ENCODE measurements at regions not wholly inside any gene's neighbourhood (a gene's known extent, or its start where the extent isn't known, plus 50 kb on each side); places are given as distances from the start of the nearest gene placed in this dataset.
"Not testable (repeated sequence)": the region's sequence is repeated elsewhere in the genome, so short reads cannot be mapped to it uniquely, and the experiment has no call there.

DNA sequence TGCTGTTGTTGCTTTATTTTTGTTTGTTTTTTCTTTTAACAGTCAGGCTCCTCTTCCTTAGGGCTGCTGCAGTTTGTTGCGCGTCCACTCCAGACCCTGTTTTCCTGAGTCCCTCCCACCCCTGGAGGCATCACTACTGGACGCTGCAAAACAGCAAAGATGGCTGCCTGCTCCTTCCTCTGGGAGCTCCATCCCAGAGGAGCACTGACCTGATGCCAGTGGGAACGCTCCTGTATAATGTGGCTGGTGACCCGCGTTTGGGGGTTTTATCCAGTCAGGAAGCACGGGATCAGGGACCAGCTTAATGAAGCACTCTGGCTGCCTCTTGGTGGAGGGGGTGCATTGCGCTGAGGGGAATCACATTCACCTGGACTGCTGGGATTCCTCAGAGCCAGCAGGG lies 1005.6 kb downstream of the CDH8 start:
- no peak for DNase-seq (ENCODE audit: low spot score)
- H3K27ac Mint-ChIP-seq: no peak overlapping the region
- no peaks in the 10 kb centered on the region for H3K4me1 Mint-ChIP-seq (ENCODE audit: low read depth)
- no peaks in the 10 kb centered on the region for H3K27me3 Mint-ChIP-seq (ENCODE audit: low read depth)
- no peaks in the 10 kb centered on the region for H3K36me3 Mint-ChIP-seq (ENCODE audit: low read depth)
- H3K4me3 Mint-ChIP-seq: no peak overlapping the region
- peaks cover 36% of the 10 kb centered on the region for H3K9me3 Mint-ChIP-seq

DNA sequence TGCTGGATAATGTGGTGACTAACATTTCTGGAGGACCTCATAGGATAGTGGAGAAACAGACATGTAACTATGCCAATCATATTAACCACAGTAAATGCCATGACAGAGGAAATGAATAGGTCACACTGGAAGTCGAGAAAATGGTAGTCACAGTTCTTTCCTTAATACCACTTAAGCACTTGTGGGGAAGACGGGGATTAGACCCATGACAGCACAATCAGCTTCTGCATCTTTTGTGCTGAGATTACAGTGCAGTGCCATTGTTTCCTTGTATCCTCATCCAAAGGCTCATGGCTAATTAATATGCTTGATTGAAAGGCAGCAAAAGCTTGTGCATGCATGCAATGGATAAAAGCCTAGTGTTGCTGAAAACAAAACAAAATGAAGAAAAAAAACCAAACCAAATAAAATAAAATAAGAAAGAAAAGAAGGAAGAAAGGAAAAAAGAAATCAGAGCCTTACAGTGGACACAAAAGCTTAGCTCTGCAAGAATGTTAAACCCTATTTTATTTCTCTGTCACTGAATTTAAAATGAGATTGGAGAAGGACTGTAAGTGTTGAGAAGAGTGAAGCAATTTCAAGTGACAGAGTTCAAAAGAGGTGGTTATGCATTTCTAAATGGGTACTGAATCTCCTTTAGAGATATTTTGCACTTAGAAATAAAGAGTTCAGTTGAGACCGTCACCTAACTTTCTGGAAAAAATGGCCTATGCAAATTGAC lies 1011.9 kb downstream of the CDH8 start:
- Mint-ChIP-seq H3K4me1 (ENCODE audit: low read depth) (no peaks in the 10 kb centered on the region), H3K36me3 (ENCODE audit: low read depth) (no peaks in the 10 kb centered on the region), H3K9me3 (peaks cover 46% of the 10 kb centered on the region), H3K27me3 (ENCODE audit: low read depth) (no peaks in the 10 kb centered on the region), H3K27ac (no peak overlapping the region), H3K4me3 (no peak overlapping the region)
- no peak for DNase-seq (ENCODE audit: low spot score)

DNA sequence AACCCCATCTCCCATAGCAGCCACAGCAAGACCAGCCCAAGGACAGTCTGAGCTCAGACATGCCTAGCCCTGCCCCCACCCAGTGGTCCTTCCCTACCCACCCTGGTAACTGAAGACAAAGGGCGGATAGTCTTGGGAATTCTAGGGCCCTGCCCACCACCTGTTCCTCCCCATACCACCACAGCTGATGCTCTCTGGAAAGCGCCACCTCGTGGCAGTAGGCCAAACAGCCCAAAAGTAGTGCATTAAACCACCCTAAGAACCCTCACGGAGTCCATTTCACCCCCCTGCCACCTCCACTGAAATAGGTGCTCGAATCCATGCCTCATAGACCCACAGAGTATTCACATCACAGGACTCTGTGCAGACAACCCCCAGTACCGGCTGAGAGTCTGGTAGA lies 1021.4 kb downstream of the CDH8 start:
- H3K4me3 Mint-ChIP-seq: no peak overlapping the region
- H3K9me3 Mint-ChIP-seq: peaks cover 48% of the 10 kb centered on the region
- no peak overlapping the region for H3K27ac Mint-ChIP-seq
- no peaks in the 10 kb centered on the region for H3K27me3 Mint-ChIP-seq (ENCODE audit: low read depth)
- H3K4me1 Mint-ChIP-seq (ENCODE audit: low read depth): no peaks in the 10 kb centered on the region
- H3K36me3 Mint-ChIP-seq (ENCODE audit: low read depth): peaks cover 1% of the 10 kb centered on the region
- DNase-seq (ENCODE audit: low spot score): no peak

DNA sequence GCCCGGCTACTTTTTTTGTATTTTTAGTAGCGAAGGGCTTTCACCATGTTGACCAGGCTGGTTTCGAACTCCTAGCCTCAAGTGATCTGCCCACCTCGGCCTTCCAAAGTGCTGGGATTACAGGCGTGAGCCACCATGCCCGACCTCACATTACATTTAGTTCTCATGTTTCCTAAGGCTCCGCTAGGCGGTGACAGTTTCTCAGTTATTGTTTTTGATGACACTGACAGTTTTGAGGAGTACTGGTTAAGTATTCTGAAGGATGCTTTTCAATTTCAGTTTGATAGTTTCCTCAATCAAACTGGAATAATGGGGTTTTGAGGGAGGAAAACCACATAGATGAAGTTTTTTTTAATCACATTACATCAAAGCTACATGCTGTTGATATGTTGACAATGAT lies 1028.5 kb downstream of the CDH8 start:
- Mint-ChIP-seq H3K9me3 (peaks cover 37% of the 10 kb centered on the region), H3K27ac (no peak overlapping the region), H3K4me3 (no peak overlapping the region), H3K4me1 (ENCODE audit: low read depth) (no peaks in the 10 kb centered on the region), H3K27me3 (ENCODE audit: low read depth) (no peaks in the 10 kb centered on the region), H3K36me3 (ENCODE audit: low read depth) (no peaks in the 10 kb centered on the region)
- no peak for DNase-seq (ENCODE audit: low spot score)

DNA sequence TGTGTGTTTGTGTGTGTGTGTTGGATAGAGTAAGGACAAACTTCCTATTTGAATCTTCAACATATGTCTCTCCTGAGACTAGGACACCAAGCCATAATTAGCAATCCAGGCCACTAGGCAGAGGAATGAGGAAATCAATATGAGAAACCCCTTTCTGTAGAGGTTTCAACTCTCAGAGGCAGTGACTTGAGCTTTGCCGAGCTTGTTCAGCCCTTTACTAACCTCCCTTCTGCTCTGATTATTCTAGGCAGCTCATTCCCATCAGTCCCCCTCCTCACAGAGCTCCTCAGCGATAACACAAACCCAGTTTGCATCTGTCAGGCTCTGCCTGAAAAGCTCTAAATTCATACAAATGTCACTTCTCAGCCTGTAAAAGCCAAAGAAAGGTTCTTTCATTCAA lies 1030.3 kb downstream of the CDH8 start:
- DNase-seq (ENCODE audit: low spot score): no peak
- no peaks in the 10 kb centered on the region for H3K4me1 Mint-ChIP-seq (ENCODE audit: low read depth)
- peaks cover 32% of the 10 kb centered on the region for H3K9me3 Mint-ChIP-seq
- H3K27me3 Mint-ChIP-seq (ENCODE audit: low read depth): no peaks in the 10 kb centered on the region
- no peaks in the 10 kb centered on the region for H3K36me3 Mint-ChIP-seq (ENCODE audit: low read depth)
- H3K27ac Mint-ChIP-seq: no peak overlapping the region
- no peak overlapping the region for H3K4me3 Mint-ChIP-seq

DNA sequence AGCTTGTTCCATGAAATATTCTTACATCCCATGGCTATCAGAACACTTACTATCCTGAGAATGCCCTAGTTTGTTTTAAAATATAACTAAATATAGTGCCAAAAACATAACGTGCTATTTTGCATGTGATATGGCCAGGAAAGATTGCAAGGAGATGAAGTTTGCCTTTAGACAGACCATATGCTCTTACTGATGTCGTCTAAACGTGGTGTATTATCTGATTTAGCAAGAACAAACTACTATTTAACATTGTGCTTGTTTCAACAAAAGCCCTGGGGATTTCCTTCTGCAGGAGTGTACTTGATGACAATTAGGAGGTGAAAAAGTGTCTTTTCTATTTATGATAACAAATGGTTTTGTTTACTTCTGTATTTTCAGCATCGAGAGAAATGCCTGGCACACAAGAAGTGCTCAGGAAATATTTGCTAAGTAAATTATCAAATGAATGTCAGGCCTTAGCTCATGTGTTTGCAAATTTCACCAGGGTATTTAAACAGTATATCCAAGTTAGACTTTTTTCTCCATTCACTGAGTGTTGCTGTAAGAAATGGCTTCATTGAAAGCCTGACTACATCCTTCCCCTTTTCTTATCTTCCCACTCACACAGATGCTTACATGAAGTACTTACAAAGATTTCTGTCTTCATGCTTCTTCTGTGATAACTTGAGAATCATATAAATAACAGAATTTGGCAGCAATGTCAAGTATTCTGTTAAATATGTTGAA lies 1033.6 kb downstream of the CDH8 start:
- Mint-ChIP-seq H3K27ac (no peak overlapping the region), H3K9me3 (peaks cover 35% of the 10 kb centered on the region), H3K4me3 (no peak overlapping the region), H3K27me3 (ENCODE audit: low read depth) (no peaks in the 10 kb centered on the region), H3K36me3 (ENCODE audit: low read depth) (no peaks in the 10 kb centered on the region), H3K4me1 (ENCODE audit: low read depth) (no peaks in the 10 kb centered on the region)
- DNase-seq (ENCODE audit: low spot score): no peak

DNA sequence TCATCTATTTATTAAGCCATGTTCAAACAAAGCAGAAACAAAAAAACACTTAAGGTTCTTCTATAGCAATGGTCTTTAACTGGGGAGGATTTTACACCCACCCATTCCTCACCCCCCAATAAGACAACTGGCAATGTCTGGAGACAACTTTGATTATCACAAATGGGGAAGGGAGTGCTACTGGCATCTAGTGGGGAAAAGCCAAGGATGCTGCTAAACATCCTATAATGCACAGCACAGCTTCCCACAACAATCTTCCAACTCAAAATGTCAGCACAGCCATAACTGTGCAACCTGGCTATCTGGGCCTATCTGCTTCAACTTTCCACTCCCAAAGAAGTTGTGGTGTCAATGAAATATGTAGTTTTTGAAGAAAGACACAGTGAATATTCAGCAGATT lies 1044.4 kb downstream of the CDH8 start:
- Mint-ChIP-seq H3K4me3 (no peak overlapping the region), H3K36me3 (ENCODE audit: low read depth) (peaks cover 1% of the 10 kb centered on the region), H3K9me3 (peaks cover 34% of the 10 kb centered on the region), H3K4me1 (ENCODE audit: low read depth) (no peaks in the 10 kb centered on the region), H3K27ac (no peak overlapping the region), H3K27me3 (ENCODE audit: low read depth) (no peaks in the 10 kb centered on the region)
- no peak for DNase-seq (ENCODE audit: low spot score)

DNA sequence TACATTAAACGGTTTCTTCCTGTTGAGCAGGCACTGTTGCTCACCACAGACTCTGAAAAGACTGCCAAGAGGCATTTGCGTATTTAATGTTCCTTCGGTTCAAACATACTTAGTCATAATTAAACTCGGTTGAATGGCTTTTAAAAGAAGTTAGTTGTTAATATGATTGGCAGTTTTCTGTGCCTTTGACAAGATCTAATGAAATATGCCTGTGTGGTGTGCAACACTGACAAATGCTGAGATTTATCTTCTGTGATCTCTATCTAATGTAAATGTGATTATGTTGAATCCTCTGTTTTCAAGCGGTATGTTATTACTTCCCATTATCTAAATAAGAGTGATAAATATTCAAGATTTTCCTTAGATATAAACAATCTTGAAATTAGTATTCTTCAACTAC lies 1046.6 kb downstream of the CDH8 start:
- no peak for DNase-seq (ENCODE audit: low spot score)
- Mint-ChIP-seq H3K4me1 (ENCODE audit: low read depth) (no peaks in the 10 kb centered on the region), H3K9me3 (peaks cover 37% of the 10 kb centered on the region), H3K27me3 (ENCODE audit: low read depth) (no peaks in the 10 kb centered on the region), H3K27ac (no peak overlapping the region), H3K4me3 (no peak overlapping the region), H3K36me3 (ENCODE audit: low read depth) (peaks cover 1% of the 10 kb centered on the region)

DNA sequence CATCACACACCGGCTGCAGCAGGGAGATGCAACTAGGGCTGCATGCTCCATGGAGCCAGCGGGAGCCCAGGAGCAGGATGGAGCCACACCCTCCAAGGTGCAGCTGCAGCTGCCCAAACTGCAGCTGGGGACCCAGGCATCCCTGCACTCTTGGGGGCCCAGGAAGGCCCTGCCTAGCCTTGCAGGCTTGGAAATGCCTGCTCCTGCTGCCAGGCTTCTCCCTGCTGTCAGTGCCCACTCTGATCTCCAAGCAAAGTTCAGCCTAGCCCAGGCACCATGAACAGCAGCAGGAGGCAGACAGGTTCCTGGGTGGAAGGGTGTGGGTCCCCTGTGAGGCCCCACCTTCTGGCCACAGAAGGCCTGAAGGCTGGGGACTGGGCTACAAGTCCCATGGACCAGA lies 1057.1 kb downstream of the CDH8 start:
- Mint-ChIP-seq H3K27me3 (ENCODE audit: low read depth) (no peaks in the 10 kb centered on the region), H3K9me3 (peaks cover 56% of the 10 kb centered on the region), H3K4me1 (ENCODE audit: low read depth) (no peaks in the 10 kb centered on the region), H3K4me3 (no peak overlapping the region), H3K27ac (no peak overlapping the region), H3K36me3 (ENCODE audit: low read depth) (no peaks in the 10 kb centered on the region)
- DNase-seq (ENCODE audit: low spot score): no peak

DNA sequence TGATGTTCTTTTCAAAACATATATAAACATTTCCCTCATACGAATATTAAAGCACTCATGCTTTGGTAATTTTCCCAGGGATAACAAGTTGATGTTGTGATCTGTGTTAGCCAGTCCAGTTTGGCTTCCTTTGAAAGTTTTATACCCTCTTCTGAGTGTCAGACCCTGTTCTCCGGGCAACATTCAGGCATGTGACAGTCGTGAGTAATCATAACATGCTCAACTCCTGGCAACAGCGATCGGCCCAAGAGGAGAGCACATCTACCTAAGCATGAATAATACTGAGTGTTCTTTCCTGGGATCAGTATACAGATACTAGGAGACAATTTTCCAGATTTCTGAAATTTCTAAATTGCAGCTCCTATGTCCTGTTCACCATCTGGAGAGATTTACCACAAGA lies 1086.4 kb downstream of the CDH8 start:
- Mint-ChIP-seq H3K9me3 (peaks cover 45% of the 10 kb centered on the region), H3K4me3 (no peak overlapping the region), H3K36me3 (ENCODE audit: low read depth) (no peaks in the 10 kb centered on the region), H3K27me3 (ENCODE audit: low read depth) (no peaks in the 10 kb centered on the region), H3K4me1 (ENCODE audit: low read depth) (no peaks in the 10 kb centered on the region), H3K27ac (no peak overlapping the region)
- DNase-seq (ENCODE audit: low spot score): no peak

DNA sequence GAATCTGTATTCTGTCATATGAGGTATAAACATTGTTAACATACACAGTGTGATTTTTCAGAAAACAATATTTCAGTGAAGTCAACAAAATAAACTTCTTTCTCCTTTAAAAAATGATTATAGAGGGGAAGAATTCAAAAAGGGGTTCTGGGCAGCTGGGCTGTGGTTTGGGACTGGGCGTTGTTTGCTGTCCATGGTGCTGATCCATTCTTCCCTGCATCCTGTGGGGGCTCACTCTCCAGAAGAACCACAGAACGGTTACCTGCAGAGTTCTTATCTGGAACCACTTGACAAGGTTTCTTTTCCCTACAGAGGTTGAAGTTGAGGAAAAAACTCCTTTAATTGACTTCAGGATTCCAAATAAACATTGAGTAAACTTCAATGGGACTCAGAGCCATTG lies 1091.0 kb downstream of the CDH8 start:
- Mint-ChIP-seq H3K27me3 (ENCODE audit: low read depth) (no peaks in the 10 kb centered on the region), H3K9me3 (peaks cover 28% of the 10 kb centered on the region), H3K4me1 (ENCODE audit: low read depth) (no peaks in the 10 kb centered on the region), H3K36me3 (ENCODE audit: low read depth) (no peaks in the 10 kb centered on the region), H3K4me3 (no peak overlapping the region), H3K27ac (no peak overlapping the region)
- no peak for DNase-seq (ENCODE audit: low spot score)

DNA sequence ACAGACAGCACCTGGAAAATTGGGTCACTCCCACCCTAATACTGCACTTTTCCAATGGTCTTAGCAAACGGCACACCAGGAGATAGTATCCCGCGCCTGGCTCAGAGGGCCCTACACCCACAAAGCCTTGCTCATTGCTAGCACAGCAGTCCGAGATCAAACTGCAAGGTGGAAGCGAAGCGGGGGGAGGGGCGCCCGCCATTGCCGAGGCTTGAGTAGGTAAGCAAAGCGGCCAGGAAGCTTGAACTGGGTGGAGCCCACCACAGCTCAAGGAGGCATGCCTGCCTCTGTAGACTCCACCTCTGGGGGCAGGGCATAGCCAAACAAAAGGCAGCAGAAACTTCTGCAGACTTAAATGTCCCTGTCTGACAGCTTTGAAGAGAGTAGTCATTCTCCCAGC lies 1100.0 kb downstream of the CDH8 start:
- not testable (repeated sequence) for H3K27ac Mint-ChIP-seq

DNA sequence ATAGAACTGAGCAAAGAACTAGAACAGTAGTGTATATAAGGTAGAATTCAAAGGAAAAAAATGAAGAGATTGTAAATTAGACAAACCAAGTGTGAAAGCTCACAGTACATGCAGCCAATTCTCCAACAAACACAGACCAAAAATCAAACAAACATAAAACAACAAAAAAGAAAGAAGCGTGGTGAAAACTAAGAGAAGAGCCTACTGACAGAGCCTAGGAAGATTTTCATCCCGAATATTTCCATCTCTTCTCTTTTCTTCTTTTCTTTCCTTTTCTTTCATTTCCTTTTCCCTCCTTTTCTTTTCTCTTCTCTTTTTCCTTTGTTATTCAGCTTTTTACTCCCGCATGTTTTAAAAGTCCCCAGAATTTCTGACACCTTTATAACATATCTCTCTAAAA lies 1103.6 kb downstream of the CDH8 start:
- H3K27me3 Mint-ChIP-seq (ENCODE audit: low read depth): no peaks in the 10 kb centered on the region
- no peaks in the 10 kb centered on the region for H3K36me3 Mint-ChIP-seq (ENCODE audit: low read depth)
- no peak for DNase-seq (ENCODE audit: low spot score)
- H3K9me3 Mint-ChIP-seq: peaks cover 43% of the 10 kb centered on the region
- H3K4me3 Mint-ChIP-seq: no peak overlapping the region
- no peak overlapping the region for H3K27ac Mint-ChIP-seq
- H3K4me1 Mint-ChIP-seq (ENCODE audit: low read depth): no peaks in the 10 kb centered on the region

More for the DNA sequence above, 1100.0 kb downstream of the CDH8 start:
- not testable (repeated sequence) for H3K4me1 Mint-ChIP-seq (ENCODE audit: low read depth); H3K36me3 Mint-ChIP-seq (ENCODE audit: low read depth); DNase-seq (ENCODE audit: low spot score); H3K27me3 Mint-ChIP-seq (ENCODE audit: low read depth); H3K4me3 Mint-ChIP-seq
- H3K9me3 Mint-ChIP-seq: peaks cover 52% of the 10 kb centered on the region

DNA sequence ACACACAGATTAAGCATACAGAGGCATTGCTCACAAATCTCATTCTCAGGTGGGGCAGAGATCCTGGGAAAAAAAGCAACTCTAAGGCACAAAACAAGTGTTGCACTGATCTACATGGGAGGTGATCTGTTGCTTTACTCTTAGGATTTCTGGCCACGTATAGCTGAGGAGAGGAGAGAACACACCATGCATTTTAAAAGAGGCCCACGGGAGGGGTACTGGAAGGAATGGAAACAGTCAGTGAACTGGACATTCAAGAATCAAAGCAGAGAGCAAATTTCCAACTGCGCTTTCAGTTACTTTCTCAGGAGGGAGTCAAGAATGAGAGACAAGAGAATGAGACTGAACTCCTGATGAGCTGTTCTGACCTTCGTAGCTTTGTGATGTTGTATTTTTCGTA lies 1105.9 kb downstream of the CDH8 start:
- Mint-ChIP-seq H3K4me3 (no peak overlapping the region), H3K4me1 (ENCODE audit: low read depth) (no peaks in the 10 kb centered on the region), H3K27ac (no peak overlapping the region), H3K9me3 (peaks cover 52% of the 10 kb centered on the region), H3K27me3 (ENCODE audit: low read depth) (no peaks in the 10 kb centered on the region), H3K36me3 (ENCODE audit: low read depth) (no peaks in the 10 kb centered on the region)
- DNase-seq (ENCODE audit: low spot score): no peak

DNA sequence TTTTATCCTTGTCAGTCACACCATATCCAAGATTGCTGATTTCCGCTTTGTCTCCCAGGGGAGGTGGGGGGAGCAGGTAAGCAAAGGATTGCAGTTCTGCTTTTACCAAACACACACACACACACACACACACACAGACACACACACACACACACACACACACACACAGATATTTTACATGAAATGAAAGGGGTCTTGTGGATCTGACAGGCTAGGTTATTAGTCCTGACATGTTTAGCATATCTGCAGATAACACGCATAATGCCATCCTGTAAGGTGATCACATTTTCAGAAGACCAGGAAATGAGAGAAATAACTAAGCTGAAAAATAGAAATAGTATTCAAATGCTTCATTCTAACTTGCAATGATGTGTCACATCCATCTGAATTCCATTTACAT lies 1113.3 kb downstream of the CDH8 start:
- Mint-ChIP-seq H3K36me3 (ENCODE audit: low read depth) (no peaks in the 10 kb centered on the region), H3K4me3 (no peak overlapping the region), H3K27me3 (ENCODE audit: low read depth) (no peaks in the 10 kb centered on the region), H3K4me1 (ENCODE audit: low read depth) (no peaks in the 10 kb centered on the region), H3K27ac (no peak overlapping the region), H3K9me3 (peaks cover 49% of the 10 kb centered on the region)
- no peak for DNase-seq (ENCODE audit: low spot score)
